Ramos (cell line): ENCODE measurements at regions not wholly inside any gene's neighbourhood (a gene's known extent, or its start where the extent isn't known, plus 50 kb on each side); places are given as distances from the start of the nearest gene placed in this dataset.

Experiments used
- in situ Hi-C: fragments of 300-500 bp; cut with MboI; formaldehyde crosslinking; loops from one replicate; pipeline ENCODE4 v1.14.3; 2022; ENCODE audit warnings: low sequenced_read_pairs; ENCODE audit not compliant: unreplicated experiment

DNA sequence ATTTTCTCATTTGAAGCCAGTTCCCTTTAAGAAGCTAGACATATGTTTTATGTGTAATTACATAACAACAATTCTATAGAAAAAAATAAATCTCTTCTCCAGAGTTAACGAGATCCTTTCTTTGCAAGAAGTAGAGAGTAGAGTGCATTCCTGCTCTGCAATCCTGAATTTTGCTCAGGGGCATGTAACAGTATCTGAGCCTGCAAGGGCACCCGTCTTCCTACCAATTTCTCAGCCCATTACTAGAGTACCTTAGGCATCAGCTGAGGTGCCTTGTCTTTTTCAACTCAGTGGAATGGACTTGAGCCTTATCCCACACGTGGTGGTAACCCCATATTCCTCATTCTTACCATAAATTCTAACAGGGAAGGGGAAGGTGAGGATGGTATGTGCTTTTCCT lies 205.9 kb downstream of the IKZF2 start:
- in situ Hi-C loops: no loop called here

- in situ Hi-C loops: no loop called here
Measured at GRCh38 chr2:212943351-212943750, 208.1 kb downstream of the IKZF2 start.

DNA sequence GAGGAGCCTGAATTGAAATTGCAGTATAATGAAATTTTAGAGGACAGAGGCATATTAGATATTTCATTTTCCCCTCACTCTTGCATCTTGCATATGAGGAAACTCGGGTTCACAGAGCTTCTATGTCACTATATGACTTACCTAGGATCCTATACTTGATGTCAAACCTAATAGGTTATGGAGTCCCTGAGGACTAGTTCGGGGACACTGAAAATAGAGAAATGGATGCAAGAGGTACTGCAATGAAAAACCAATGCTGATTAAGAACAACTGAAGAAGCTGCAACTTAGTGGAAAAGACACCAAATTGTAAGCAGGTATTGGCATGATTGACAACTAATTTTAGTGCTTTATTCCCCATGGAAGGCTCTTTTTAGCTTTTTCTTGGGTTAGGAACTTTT lies 210.1 kb downstream of the IKZF2 start:
- in situ Hi-C loops: no loop called here

GRCh38 chr2:212940816-212941215 lies 210.6 kb downstream of the IKZF2 start:
- in situ Hi-C loops: no loop called here

GRCh38 chr2:212939777-212940531 lies 211.5 kb downstream of the IKZF2 start:
- in situ Hi-C loops: no loop called here

- in situ Hi-C loops: no loop called here
Measured at GRCh38 chr2:212938144-212938793, 213.1 kb downstream of the IKZF2 start.

DNA sequence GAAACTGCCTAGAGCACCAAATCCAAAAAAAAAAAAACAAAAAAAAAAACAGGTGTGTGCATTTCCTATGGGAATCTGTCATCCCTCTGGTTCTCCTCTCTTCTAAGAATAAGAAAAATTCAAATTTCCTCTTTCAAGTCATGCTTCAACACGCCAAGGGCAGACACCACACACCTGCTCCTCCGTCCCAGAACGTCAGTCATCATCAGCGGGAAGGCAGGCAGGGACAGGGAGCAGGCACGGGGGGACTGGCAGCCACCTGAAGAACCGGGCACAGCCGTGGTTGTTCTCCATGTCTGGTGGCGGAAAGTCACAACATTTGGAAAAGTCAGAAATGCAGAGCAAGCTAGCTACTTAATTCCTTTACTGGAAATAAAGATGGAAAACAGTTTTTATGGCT lies 214.8 kb downstream of the IKZF2 start:
- in situ Hi-C loops: no loop called here

- in situ Hi-C loops: no loop called here
Measured at GRCh38 chr2:212935752-212936151, 215.7 kb downstream of the IKZF2 start.

- in situ Hi-C loops: no loop called here
Measured at GRCh38 chr2:212931271-212931670, 220.1 kb downstream of the IKZF2 start.

- in situ Hi-C loops: no loop called here
Measured at GRCh38 chr2:212930556-212931260, 220.7 kb downstream of the IKZF2 start.

DNA sequence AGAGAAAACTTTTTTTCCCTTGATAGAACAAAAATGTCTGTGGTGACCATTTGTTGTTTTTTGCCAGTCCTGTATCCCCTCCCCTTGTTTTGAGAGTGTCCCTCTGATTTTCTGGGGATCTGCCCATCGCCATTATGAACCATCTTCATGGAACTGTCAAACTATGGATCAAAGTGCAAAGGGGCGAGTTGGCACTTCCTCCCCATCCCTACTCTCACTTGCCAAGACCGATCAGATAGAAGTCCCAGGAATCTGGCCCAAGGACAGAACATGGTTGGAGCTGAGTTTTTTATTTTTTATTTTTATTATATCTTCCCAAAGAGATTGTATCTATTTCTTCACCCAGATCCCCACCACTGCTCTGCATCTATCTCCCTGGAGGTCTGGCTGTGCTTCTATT lies 221.4 kb downstream of the IKZF2 start:
- in situ Hi-C loops: no loop called here

GRCh38 chr2:212929116-212929515 lies 222.3 kb downstream of the IKZF2 start:
- in situ Hi-C loops: no loop called here

GRCh38 chr2:212928681-212929080 lies 222.7 kb downstream of the IKZF2 start:
- in situ Hi-C loops: no loop called here

- in situ Hi-C loops: no loop called here
Measured at GRCh38 chr2:212926940-212927339, 224.5 kb downstream of the IKZF2 start.

DNA sequence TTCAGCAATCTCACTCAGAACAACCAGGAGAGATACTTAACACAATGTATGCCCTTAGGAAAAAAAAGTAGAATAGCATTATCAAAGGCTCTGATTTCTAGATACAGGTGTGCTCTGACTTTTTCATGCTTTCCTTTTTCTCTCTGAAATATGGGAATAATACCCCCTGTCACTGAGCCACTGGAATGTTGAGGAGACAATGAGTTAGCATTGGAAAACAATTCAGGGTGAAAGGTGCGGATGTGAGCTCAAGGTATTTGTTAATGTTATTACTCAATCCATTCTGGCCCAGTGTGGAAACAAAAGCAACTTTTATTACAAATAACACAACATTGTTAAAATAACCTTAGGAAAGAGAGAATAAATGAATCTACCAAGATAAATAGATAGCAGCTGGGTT lies 228.0 kb downstream of the IKZF2 start:
- in situ Hi-C loops: no loop called here

- in situ Hi-C loops: no loop called here
Measured at GRCh38 chr2:212922701-212923100, 228.7 kb downstream of the IKZF2 start.

- in situ Hi-C loops: no loop called here
Measured at GRCh38 chr2:212921711-212922110, 229.7 kb downstream of the IKZF2 start.

GRCh38 chr2:212921061-212921460 lies 230.4 kb downstream of the IKZF2 start:
- in situ Hi-C loops: no loop called here

DNA sequence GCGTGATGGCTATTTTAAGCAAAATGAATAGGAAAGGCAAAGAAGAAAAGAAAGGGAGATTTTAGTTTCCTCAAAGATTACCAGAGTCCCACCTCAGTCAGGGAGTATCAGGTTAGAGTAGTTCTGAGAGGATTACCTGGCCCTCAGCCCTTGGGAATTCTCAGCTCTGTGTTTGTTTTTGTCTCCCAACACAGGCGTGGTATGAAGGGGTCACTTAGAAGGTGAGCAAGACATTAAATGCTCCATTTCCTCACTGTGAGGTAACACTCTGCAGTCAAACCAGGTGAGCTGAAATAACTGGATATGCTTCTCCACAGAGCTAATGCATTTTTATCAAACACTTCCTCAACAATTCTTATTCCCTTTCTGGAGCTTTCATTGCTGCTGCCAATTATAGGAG lies 232.2 kb downstream of the IKZF2 start:
- in situ Hi-C loops: no loop called here

DNA sequence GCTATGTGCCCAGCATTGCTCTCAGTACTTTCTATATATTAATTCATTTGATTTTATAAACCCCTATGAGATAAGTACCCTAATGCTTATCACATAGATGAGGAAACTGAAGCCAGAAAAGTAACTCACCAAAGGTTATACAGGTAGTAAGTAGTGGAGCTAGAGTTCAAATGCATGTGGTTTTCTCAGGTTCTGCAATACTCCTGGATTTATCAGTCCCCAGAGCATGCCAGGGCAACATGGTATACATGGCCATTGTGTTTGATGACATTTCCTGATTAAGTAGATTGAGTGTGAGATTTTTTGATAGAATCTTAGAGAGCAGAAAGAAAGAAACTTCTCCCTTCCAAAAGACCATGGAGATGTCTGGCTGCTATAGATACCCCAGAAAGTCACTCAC lies 233.1 kb downstream of the IKZF2 start:
- in situ Hi-C loops: no loop called here

DNA sequence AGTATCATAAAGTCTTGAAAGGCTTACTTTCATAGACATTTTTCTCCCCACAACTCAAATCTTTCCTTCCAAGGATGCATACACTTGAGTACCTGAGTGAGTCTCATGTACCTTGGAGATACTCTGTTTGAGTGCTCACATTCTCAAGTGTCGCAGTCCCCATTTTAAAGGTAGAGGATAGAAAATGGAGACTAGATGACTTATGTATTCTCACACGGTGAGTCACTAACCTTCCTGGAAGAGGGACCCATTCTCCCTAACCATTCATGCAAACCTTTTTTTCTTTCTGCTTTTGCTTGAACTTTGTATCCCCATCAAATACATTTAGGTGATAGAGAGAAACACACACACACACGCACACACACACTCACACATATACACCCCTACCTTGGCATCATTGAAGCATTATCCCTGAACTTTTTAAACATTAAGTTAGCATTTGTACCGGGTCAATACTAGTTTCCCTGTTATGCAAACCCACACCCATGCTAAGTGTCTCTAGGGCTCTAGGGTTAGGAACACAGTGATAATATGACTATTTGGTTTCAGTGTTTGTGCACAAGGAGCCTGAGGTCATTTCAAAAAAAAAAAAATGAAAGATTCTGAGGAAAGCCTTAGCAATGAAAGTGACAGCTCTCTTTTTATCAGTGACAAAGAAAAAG lies 236.2 kb downstream of the IKZF2 start:
- in situ Hi-C loops: no loop called here
